ENCODE measurements at regions not wholly inside any gene's neighbourhood (a gene's known extent, or its start where the extent isn't known, plus 50 kb on each side); places are given as distances from the start of the nearest gene placed in this dataset.
"Not testable (repeated sequence)": the region's sequence is repeated elsewhere in the genome, so short reads cannot be mapped to it uniquely, and the experiment has no call there.

DNA sequence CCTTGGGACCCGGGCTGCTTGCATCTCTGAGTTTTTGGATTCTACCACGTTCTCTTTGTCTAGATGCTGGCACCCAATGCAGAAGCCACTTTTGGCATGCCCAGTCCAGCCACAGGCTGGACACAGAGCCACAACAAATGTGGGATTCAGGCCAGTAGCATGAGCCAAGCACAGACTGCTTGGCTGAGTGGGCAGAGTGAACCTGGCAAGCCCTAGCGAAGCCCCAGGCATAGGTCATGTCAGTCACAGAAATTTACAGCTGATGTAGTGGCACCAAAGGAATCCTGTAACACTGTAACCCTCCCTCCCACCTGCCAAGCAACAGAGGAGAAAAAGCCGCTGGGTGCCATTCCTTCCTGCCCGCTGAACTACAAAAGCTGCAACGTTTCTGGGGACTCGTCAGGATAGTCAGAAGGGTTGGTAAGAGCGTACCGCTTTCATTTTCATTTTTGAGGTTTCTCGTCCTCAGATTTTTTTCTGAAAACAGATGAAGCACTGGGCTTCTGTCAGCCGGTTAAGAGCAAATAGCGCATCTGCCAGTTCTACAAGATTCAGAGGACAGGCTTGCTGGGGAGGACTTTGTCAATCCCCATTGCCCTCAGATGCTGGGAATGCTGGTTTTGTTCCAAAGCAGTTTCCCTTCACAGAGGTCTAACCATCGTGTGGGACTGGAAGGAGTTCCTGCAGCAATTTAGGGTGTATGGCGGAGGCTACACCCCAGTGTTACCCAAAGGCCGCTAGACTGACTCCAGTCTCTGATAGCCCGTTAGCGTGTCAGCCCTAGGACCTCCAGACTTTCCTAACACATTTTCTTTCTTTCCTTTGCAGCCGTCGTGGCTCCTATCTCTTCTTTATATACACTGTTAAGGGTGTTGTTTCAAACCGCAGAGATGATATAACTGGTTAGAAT, 399.0 kb downstream of the HTR1A start:
- no peak for DNase-seq (ENCODE audit: low read depth, low spot score)

DNA sequence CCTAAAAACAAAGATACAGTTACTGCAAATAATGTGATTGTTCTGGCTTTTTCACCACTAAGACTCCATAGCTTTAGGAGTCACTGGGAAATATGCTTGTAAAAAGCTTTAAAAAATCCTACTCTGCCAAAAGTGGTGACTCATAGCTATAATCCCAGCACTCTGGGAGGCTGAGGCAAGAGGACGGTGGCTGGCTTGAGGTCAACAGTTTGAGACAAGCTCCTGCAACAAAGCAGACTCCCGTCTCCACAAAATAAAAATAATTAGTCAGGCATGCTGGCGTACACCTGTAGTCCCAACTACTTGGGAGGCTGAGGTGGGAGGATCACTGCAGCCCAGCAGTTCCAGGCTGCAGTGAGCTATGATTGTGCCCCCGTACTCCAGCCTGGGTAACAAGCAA, 406.4 kb downstream of the HTR1A start:
- DNase-seq (ENCODE audit: low read depth, low spot score), result no peak

- DNase-seq (ENCODE audit: low read depth, low spot score), result no peak
Measured at GRCh38 chr5:63554191-63554590, 408.1 kb downstream of the HTR1A start.

DNA sequence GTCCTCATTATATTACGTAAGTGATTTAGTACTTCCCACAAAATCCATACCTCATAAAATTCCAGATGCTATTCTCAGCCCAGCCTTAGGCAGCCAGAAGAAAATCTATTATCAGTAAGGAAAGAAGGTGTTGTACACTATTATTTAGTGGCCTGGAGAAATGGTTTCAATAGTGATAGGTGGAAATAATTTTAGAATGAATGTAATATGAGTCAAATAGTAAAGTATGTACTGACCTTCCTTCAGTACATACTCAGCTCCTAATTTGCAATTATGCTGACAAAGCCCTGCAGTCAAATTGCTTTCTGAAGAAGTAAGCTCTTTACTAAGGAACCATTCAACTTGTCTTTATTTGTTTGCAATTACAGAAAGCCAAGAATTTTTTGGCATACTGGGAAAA, 409.2 kb downstream of the HTR1A start:
- no peak for DNase-seq (ENCODE audit: low read depth, low spot score)

- no peak for DNase-seq (ENCODE audit: low read depth, low spot score)
Measured at GRCh38 chr5:63535840-63536602, 426.2 kb downstream of the HTR1A start.

- no peak for DNase-seq (ENCODE audit: low read depth, low spot score)
Measured at GRCh38 chr5:63524281-63524680, 438.0 kb downstream of the HTR1A start.

DNA sequence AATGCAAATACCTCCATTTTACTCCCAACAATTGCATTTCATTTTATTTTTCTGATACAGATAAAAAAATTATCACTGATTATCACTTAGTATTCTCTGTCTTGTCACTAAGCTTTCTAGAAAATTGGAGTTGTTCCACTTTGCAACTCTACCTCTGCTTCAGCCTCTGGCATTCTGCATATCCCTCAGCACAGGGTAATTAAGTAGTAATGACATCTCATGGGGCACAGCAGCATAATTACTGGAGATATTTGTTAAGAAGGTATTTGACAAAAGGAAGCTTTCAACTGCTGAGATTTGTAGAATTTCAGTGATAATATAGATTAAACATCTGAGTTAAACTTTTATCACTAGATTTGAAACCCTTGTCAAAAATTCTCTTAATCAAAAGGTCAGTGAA, 446.2 kb downstream of the HTR1A start:
- DNase-seq (ENCODE audit: low read depth, low spot score), result no peak

DNA sequence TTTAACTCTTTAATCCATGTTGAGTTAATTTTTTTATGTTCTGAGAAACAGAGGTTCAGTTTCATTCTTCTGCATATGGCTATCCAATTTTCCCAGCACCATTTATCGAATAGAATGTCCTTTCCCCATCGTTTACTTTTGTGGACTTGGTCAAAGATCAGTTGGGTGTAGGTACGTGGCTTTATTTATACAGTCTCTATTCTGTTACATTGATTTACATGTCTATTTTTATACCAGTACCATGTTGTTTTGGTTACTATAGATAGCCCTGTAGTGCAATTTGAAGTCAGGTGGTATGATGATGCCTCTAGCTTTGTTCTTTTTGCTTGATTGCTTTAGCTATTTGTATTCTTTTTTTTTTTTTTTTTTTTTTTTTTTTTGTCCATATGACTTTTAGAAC, 462.0 kb downstream of the HTR1A start:
- DNase-seq (ENCODE audit: low read depth, low spot score), result no peak

DNA sequence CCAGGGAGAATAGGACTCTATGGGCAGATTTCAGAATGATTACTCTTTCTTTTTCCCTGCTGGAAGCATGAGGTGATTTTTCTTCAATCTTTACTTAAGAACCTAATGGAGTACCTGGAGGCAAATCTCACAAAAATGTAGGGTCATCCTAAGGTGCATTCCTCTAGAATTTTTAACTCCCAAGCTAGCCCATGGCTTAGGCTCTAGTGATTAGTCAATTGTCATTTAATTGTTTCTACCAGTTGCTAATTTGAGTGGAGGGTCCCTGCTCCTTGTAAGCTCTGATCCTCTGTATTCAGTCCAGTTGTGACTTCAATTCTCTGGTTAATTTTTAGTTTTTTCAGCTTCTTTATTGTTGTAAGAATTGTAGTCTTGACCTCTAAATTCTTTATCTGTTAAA, 467.0 kb downstream of the HTR1A start:
- no peak for DNase-seq (ENCODE audit: low read depth, low spot score)

DNA sequence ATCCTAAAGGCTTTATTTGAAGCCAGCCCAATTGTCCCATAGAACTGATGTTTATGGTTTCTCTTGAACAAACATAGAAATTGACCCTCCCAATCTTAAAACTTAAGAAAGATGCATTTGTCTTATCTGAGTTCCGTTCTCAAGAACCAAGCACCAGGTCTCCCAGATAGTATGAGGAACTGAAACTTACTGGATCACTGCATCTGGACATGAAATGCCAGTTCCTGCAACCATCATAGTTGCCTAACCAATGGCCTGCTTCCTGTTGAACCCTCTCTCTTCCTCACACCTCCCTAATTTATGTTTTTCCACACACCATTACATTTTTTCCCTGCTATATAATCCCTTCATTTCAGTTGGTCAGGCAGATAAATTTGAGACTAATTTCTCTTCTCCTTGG, 478.9 kb downstream of the HTR1A start:
- no peak for DNase-seq (ENCODE audit: low read depth, low spot score)

GRCh38 chr5:63473335-63473967, 488.8 kb downstream of the HTR1A start:
- DNase-seq (ENCODE audit: low read depth, low spot score), result no peak

DNA sequence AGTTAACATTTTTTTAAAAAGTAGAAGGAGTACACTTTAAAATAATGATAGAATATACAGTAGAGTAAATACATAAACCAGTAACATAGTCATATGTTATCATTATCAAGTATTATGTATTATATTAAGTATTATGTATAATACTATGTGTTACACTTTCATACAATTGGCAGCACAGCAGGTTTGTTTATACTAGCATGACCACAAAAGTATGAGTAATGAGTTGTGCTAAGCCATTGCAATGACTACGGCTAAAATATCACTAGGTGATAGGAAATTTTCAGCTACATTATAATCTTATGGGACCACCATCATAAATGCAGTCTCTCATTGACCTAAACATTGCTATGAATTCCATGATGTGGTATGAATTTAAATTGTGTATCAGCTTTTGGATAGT, 506.0 kb downstream of the HTR1A start:
- DNase-seq (ENCODE audit: low read depth, low spot score), result no peak

DNA sequence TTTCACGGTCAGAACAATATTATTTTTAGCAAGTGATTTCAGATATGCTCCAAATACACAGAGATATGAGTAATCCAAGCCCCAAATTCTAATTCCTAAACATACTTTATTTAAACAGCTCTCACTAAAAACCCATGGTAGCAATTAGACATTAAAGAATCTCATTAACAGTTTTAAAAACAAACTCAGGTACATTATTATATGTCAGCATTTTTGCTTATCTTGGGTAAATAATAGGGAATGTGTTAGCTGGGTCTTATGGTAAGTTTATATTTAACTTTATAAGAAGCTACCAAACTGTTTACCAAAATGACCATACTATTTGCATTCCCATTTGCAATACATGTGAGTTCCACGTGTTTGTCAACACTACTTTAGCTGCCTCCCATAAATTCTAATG, 511.1 kb downstream of the HTR1A start:
- DNase-seq (ENCODE audit: low read depth, low spot score), result no peak

DNA sequence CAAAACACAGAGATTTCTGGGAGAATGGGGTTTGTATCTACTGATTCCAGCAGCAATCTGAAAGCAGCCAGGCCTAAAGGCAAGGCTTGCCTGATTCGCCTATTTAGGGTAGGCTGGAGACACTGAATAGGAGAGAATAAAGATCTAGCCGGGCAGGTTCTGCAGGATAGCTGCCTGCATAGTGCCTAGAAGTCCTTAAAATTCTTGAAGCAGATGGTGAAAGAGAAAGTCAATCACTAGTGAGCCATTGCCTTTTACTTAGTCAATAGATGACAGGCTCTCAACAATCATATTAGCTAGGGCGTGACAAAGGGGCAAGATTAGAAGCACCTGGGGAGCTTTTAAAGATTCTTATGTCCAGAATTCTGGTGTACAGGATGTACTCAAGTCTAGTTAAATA, 522.7 kb downstream of the HTR1A start:
- DNase-seq (ENCODE audit: low read depth, low spot score), result no peak

- no peak for DNase-seq (ENCODE audit: low read depth, low spot score)
Measured at GRCh38 chr5:63409737-63410136, 552.5 kb downstream of the HTR1A start.

DNA sequence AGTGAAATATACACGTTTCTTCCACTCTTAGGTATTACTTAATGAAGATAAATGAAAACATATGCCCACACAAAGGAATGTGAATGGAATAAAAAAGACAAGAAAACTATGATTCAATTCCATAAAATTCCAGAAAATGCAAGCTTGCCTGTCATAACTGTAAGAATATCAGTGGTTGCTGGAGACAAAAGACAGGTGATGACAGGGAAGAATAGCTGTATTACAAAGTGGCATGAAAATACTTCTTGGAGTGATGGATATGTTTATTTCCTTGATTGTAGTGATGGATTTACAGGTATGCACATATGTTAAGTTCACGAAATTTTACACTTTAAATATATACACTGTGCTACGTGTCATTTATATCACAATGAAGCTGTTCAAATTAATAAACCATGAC, 553.3 kb downstream of the HTR1A start:
- DNase-seq (ENCODE audit: low read depth, low spot score), result no peak

DNA sequence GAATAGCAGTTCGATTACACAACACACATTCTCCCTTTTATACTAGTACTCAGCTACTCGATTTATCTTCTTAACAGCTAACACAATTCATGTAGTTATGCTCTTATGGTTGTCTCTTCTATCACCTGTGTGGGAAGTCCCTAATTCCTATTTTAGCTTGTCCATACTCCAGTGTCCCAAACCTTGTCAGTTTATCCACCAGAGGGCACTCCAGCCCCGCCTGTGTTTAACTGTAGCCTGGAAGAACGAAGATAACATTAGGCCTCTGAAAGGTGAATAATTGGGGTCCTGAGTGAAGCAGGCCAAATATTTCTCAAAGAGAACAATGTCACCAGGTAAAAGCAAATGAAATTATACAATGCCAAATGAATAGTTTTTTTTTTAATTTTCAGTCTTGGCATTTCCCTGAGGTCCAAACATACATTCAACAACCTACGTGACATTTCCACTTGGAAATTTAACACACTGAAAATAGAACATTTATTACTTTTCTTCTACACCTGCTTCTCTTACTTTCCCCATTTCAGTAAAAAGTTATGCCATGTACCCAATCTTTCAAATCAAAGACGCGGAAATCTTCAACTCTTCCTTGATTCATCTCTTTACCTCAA, 560.7 kb downstream of the HTR1A start:
- no peak for DNase-seq (ENCODE audit: low read depth, low spot score)

GRCh38 chr5:63400079-63400478, 562.2 kb downstream of the HTR1A start:
- DNase-seq (ENCODE audit: low read depth, low spot score), result no peak

DNA sequence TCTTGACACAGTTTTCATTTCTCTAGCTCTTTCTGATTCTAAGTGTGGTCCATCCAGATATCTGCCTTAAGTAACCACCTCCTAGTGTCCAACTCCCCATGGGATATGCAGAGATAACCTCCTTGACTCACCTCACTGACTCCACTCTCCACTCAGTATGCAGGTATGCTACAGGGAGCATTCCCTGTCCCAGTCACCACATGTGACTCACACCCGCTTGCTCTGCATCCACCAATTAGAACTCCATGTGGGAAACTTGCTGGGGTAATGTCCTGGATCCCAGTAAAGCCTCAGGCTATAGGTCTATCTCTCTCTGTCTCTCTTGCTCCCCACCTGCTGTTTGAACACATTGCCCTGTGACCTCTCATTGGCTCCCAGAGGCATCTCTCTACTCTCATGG, 563.9 kb downstream of the HTR1A start:
- no peak for DNase-seq (ENCODE audit: low read depth, low spot score)

DNA sequence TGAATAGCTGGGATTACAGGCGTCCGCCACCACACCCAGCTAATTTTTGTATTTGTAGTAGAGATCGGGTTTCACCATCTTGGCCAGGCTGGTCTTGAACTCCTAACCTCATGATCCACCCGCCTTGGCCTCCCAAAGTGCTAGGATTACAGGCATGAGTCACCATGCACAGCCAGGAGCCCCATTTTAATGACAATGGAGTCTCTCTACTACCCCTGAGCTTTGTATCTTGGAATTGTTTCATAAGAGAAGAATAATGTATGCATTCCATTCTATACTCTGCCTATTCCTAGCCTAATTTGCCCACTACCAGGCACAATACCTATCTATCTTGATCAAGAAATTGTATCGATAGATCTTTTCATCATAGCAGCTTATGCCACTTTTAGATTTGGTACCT, 574.1 kb downstream of the HTR1A start:
- DNase-seq (ENCODE audit: low read depth, low spot score), result not testable (repeated sequence)

- no peak for DNase-seq (ENCODE audit: low read depth, low spot score)
Measured at GRCh38 chr5:63375851-63376250, 586.4 kb downstream of the HTR1A start.

DNA sequence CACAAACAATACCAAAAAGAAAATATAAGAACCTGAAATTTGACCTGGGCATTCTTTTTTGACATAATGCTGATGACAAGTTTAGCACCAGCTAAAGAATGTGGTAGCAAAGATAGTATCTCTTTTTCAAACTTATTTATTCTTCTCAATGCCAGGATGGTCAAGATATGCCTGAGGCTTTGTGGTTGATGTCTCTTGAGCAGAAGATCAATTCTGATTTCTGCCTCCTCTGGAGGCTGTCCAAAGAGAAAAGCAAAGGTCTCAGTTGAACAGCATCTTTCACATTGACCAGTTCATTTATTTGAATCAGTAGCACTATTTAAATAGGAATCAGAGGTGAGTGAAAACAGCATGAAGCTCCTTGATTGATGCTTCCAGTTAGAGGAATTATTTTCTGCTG, 588.2 kb downstream of the HTR1A start:
- no peak for DNase-seq (ENCODE audit: low read depth, low spot score)

Data from pulmonary artery endothelial cell (primary cell).